Osteocyte (in vitro differentiated cells): ENCODE measurements at regions not wholly inside any gene's neighbourhood (a gene's known extent, or its start where the extent isn't known, plus 50 kb on each side); places are given as distances from the start of the nearest gene placed in this dataset.

Source experiments
- DNase-seq: peaks from one replicate; pipeline ENCODE4 v3.0.0; 2021; ENCODE audit warnings: mixed read lengths; ENCODE audit not compliant: unreplicated experiment; ENCODE audit errors: extremely low spot score
- H3K27ac Mint-ChIP-seq: one replicate; pipeline ENCODE4 v1.8.0; 2021; ENCODE audit warnings: mild to moderate bottlenecking, mixed read lengths; ENCODE audit not compliant: unreplicated experiment
- H3K27me3 Mint-ChIP-seq: one replicate; pipeline ENCODE4 v1.8.0; 2021; ENCODE audit warnings: mixed read lengths; ENCODE audit not compliant: unreplicated experiment
- H3K36me3 Mint-ChIP-seq: one replicate; pipeline ENCODE4 v1.8.0; 2021; ENCODE audit warnings: mixed read lengths; ENCODE audit not compliant: unreplicated experiment
- H3K4me1 Mint-ChIP-seq: one replicate; pipeline ENCODE4 v1.8.0; 2021; ENCODE audit warnings: mixed read lengths; ENCODE audit not compliant: unreplicated experiment
- H3K4me3 Mint-ChIP-seq: one replicate; pipeline ENCODE4 v1.8.0; 2021; ENCODE audit warnings: mild to moderate bottlenecking, moderate library complexity, mixed read lengths; ENCODE audit not compliant: unreplicated experiment
- H3K9me3 Mint-ChIP-seq: one replicate; pipeline ENCODE4 v1.8.0; 2021; ENCODE audit warnings: mixed read lengths; ENCODE audit not compliant: unreplicated experiment
- TF ChIP-seq, protein P1 (sequence below): fragments of 200-600 bp; sonication (generic); IDR thresholded peaks from 2 replicates; pipeline ENCODE4 v1.5.0; 2021; ENCODE audit warnings: antibody characterized with exemption, mild to moderate bottlenecking, moderate library complexity

DNA sequence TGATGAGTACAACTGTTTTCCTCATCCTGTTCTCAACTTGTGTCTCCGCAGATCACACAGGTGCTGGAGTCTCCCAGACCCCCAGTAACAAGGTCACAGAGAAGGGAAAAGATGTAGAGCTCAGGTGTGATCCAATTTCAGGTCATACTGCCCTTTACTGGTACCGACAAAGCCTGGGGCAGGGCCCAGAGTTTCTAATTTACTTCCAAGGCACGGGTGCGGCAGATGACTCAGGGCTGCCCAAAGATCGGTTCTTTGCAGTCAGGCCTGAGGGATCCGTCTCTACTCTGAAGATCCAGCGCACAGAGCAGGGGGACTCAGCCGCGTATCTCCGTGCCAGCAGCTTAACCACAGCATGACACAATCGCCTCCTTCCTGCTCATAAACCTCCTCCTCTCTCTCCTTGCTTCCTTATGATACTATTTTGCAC lies 126.7 kb upstream of the PRSS58 start:
- no peaks in the 10 kb centered on the region for H3K4me1 Mint-ChIP-seq
- TF ChIP-seq, protein P1, sequence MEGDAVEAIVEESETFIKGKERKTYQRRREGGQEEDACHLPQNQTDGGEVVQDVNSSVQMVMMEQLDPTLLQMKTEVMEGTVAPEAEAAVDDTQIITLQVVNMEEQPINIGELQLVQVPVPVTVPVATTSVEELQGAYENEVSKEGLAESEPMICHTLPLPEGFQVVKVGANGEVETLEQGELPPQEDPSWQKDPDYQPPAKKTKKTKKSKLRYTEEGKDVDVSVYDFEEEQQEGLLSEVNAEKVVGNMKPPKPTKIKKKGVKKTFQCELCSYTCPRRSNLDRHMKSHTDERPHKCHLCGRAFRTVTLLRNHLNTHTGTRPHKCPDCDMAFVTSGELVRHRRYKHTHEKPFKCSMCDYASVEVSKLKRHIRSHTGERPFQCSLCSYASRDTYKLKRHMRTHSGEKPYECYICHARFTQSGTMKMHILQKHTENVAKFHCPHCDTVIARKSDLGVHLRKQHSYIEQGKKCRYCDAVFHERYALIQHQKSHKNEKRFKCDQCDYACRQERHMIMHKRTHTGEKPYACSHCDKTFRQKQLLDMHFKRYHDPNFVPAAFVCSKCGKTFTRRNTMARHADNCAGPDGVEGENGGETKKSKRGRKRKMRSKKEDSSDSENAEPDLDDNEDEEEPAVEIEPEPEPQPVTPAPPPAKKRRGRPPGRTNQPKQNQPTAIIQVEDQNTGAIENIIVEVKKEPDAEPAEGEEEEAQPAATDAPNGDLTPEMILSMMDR = no peak
- no peak overlapping the region for H3K4me3 Mint-ChIP-seq
- H3K36me3 Mint-ChIP-seq = no peaks in the 10 kb centered on the region
- H3K27me3 Mint-ChIP-seq = peaks cover 36% of the 10 kb centered on the region
- no peak for DNase-seq
- H3K27ac Mint-ChIP-seq = no peak overlapping the region
- H3K9me3 Mint-ChIP-seq = no peaks in the 10 kb centered on the region

DNA sequence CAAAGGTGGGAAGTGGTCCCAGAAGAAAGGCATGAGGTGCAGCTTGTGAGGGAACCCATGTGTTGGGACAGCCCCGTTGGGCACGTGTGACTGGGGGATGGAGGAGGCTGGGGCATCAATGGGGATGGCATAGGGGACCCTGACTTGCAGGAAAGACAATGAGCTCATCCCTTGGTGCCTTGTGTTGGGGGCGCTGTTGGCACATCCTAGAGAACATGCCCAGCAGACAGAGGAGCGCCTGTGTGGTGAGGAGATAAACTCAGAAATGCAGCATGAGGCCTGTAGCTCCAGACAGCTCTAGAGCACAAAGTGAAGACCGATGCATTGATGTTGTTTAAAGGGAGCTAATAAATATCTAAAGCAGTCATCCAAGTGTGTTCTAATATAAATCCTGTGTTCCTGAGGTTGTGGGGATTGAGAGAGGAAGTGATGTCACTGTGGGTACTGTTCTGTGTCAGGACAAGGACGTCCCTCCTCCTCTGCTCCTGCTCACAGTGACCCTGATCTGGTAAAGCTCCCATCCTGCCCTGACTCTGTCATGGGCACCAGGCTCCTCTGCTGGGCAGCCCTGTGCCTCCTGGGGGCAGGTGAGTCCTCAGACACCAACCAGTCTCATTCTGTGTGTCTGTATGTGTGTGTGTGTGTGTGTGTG lies 126.1 kb upstream of the PRSS58 start:
- Mint-ChIP-seq H3K36me3 (no peaks in the 10 kb centered on the region), H3K9me3 (no peaks in the 10 kb centered on the region), H3K27ac (no peak overlapping the region), H3K27me3 (peaks cover 38% of the 10 kb centered on the region), H3K4me1 (no peaks in the 10 kb centered on the region), H3K4me3 (no peak overlapping the region)
- no peak for DNase-seq
- TF ChIP-seq, protein P1 = no peak

DNA sequence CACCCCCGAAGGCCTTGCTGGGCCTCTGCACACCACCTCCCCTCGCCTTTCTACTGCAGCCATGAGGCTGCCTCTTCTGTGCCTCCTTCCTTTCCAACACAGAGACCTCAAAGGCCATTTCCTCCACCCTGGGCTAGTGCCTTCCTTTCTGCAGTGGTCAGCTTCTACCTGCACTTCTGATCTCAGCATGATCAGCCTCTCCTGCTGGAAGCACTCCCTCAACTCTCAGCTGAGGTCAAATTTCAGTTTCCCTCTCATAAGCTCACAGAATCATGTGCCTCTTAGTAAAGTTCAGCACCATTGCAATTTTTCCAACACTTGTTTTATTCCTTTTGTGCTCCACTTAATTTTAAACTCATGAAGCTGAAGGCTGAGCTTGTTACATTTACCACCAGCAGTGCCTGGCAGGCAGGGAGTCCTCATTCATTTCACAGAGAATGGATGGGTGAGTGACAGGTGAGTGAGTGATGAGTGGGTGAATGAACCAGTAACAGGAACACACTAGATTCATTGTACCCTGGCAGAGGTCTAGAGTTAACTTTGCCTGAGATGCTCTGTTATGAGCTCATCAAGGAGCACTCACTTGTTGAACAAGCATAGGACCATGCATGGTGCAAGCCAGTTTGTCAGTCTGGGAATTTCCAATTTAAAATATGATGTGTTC lies 124.0 kb upstream of the PRSS58 start:
- DNase-seq = no peak
- Mint-ChIP-seq H3K36me3 (no peaks in the 10 kb centered on the region), H3K27ac (no peak overlapping the region), H3K4me3 (no peak overlapping the region), H3K27me3 (peaks cover 25% of the 10 kb centered on the region), H3K4me1 (no peaks in the 10 kb centered on the region), H3K9me3 (no peaks in the 10 kb centered on the region)
- TF ChIP-seq, protein P1 = no peak

DNA sequence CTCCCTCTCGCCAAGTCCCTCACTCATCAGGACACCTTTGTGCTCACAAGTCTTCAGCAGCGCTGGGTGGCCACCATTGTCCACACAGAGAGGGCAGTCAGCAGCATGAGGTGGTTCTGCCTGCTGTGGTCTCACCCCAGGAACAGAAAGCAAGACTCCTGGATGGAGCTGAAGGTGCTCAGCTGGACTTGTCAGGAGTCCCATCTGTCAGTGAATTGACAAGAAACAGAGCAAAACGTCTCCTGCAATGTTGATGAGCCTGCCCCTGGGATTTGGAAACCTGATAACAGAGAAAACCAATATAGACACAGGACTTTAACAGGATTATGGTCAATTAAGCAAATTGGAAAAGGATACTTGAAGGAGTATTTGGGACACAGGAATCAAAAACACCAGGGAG lies 122.2 kb upstream of the PRSS58 start:
- no peak overlapping the region for H3K4me3 Mint-ChIP-seq
- H3K36me3 Mint-ChIP-seq = no peaks in the 10 kb centered on the region
- H3K27ac Mint-ChIP-seq = no peak overlapping the region
- no peaks in the 10 kb centered on the region for H3K9me3 Mint-ChIP-seq
- TF ChIP-seq, protein P1 = no peak
- H3K4me1 Mint-ChIP-seq = peaks cover 6% of the 10 kb centered on the region
- H3K27me3 Mint-ChIP-seq = peaks cover 22% of the 10 kb centered on the region
- DNase-seq = no peak

DNA sequence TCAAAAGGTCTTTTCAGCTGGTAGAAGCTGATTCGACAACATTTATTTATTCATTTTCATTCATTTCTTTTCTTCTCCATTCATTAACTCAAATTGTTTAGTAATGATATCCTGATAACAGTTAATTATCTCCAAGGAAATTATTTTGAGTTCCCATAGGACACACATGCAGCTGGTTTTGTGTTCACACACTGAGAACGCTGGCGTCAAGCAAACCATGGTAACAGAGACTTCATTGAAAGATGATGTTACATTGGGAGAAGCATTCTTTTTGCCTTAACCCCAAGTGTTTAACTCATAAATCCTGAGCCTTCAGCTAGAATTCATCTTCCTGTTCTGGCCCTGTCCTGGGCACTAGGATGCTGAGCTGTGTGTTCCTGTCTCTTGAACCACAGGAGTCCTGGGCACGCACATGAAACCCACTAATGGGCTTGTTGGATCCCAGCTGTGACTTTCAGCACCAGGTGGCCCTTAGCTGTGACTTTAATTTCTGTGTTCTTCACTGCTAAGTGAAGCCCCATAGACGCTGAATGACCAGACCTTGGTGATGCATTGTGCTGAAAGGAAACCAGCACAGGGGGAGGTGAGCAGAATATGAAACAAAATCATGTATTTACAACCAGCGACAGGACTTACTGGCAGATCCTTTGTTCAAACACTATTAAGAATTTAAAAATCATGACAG lies 121.5 kb upstream of the PRSS58 start:
- Mint-ChIP-seq H3K36me3 (no peaks in the 10 kb centered on the region), H3K4me1 (peaks cover 6% of the 10 kb centered on the region), H3K4me3 (no peak overlapping the region), H3K27me3 (peaks cover 22% of the 10 kb centered on the region), H3K27ac (no peak overlapping the region), H3K9me3 (no peaks in the 10 kb centered on the region)
- DNase-seq = no peak
- TF ChIP-seq, protein P1 = no peak
